PFSK-1 (cell line): ENCODE measurements at regions not wholly inside any gene's neighbourhood (a gene's known extent, or its start where the extent isn't known, plus 50 kb on each side); places are given as distances from the start of the nearest gene placed in this dataset.

Experiments
- FOXP2 ChIP-seq: optimal IDR thresholded peaks from 2 replicates; pipeline ENCODE3; 2011; ENCODE audit warnings: borderline replicate concordance, control low read depth, inconsistent platforms; ENCODE audit not compliant: insufficient read depth; ENCODE audit errors: extremely low read length, extremely low read depth
- POLR2AphosphoS5 ChIP-seq: IDR thresholded peaks from 2 replicates; pipeline ENCODE4 v1.6.1; 2012; ENCODE audit warnings: low read depth, mild to moderate bottlenecking, control low read depth, low read length, moderate library complexity
- REST ChIP-seq, 2 experiments: IDR thresholded peaks; 2 replicates each; pipeline versions ENCODE4 v1.6.1 to v1.8.0; 2011 to 2012; ENCODE audit warnings: low read depth in 2 of 2, low read length in 2 of 2, control low read depth in 1 of 2, inconsistent platforms in 1 of 2, mild to moderate bottlenecking in 1 of 2, moderate library complexity in 1 of 2; ENCODE audit not compliant: insufficient read depth in 1 of 2
- SIN3A ChIP-seq: IDR thresholded peaks from 2 replicates; pipeline ENCODE4 v1.6.1; 2012; ENCODE audit warnings: mild to moderate bottlenecking, low read length, moderate library complexity, borderline replicate concordance; ENCODE audit not compliant: insufficient read depth
- TAF1 ChIP-seq: IDR thresholded peaks from 2 replicates; pipeline ENCODE4 v1.6.1; 2012; ENCODE audit warnings: low read length, control low read depth, borderline replicate concordance; ENCODE audit not compliant: insufficient read depth

GRCh38 chr5:167895899-167896659 is 395.4 kb upstream of the WWC1 start:
- TF ChIP-seq REST (IDR thresholded peaks at IDR 0.05; ENCODE audit: insufficient read depth in 1 of 2, low read depth in 2 of 2, low read length in 2 of 2) (no peak), SIN3A (no peak), FOXP2 (no peak), TAF1 (no peak), POLR2AphosphoS5 (no peak)

GRCh38 chr5:167896814-167897213 is 394.6 kb upstream of the WWC1 start:
- no peak for TF ChIP-seq TAF1
- no peak for TF ChIP-seq POLR2AphosphoS5
- no peak for TF ChIP-seq FOXP2
- no peak for TF ChIP-seq REST (IDR thresholded peaks at IDR 0.05; ENCODE audit: insufficient read depth in 1 of 2, low read depth in 2 of 2, low read length in 2 of 2)
- TF ChIP-seq SIN3A = no peak

GRCh38 chr5:167897371-167897770 is 394.1 kb upstream of the WWC1 start:
- no peak for TF ChIP-seq REST (IDR thresholded peaks at IDR 0.05; ENCODE audit: insufficient read depth in 1 of 2, low read depth in 2 of 2, low read length in 2 of 2)
- TF ChIP-seq FOXP2 = no peak
- TF ChIP-seq SIN3A = no peak
- TF ChIP-seq TAF1 = no peak
- no peak for TF ChIP-seq POLR2AphosphoS5

- TF ChIP-seq SIN3A (no peak), REST (IDR thresholded peaks at IDR 0.05; ENCODE audit: insufficient read depth in 1 of 2, low read depth in 2 of 2, low read length in 2 of 2) (no peak), TAF1 (no peak), FOXP2 (no peak), POLR2AphosphoS5 (no peak)
Measured at GRCh38 chr5:167898361-167899042, 392.9 kb upstream of the WWC1 start.
